ENCODE measurements at regions not wholly inside any gene's neighbourhood (a gene's known extent, or its start where the extent isn't known, plus 50 kb on each side); places are given as distances from the start of the nearest gene placed in this dataset.
"Not testable (repeated sequence)": the region's sequence is repeated elsewhere in the genome, so short reads cannot be mapped to it uniquely, and the experiment has no call there.

- H3K27me3 Mint-ChIP-seq (ENCODE audit: low read depth), result no peaks in the 10 kb centered on the region
- no peak for DNase-seq
- ATAC-seq, result no peak
- H3K4me1 Mint-ChIP-seq (ENCODE audit: low read depth), result no peaks in the 10 kb centered on the region
- H3K36me3 Mint-ChIP-seq (ENCODE audit: low read depth), result no peaks in the 10 kb centered on the region
- CTCF ChIA-PET, result interaction anchor here (1.7 kb wide), 1 partner anchor 105 kb away, joined by 5 read pairs; no protein-coding TSS in a partner anchor
- no peak overlapping the region for H3K27ac Mint-ChIP-seq
- no peaks in the 10 kb centered on the region for H3K9me3 Mint-ChIP-seq (ENCODE audit: insufficient read depth)
- POLR2A ChIA-PET, result no interaction called here
- no peak overlapping the region for H3K4me3 Mint-ChIP-seq
These were observed 200.0 kb upstream of the MSX2 start for GRCh38 chr5:174524351-174524750.

- no peaks in the 10 kb centered on the region for H3K9me3 Mint-ChIP-seq (ENCODE audit: insufficient read depth)
- POLR2A ChIA-PET, result no interaction called here
- no peak overlapping the region for H3K4me3 Mint-ChIP-seq
- peaks cover 4% of the 10 kb centered on the region for H3K27me3 Mint-ChIP-seq (ENCODE audit: low read depth)
- DNase-seq (no peak), ATAC-seq (no peak)
- no peaks in the 10 kb centered on the region for H3K36me3 Mint-ChIP-seq (ENCODE audit: low read depth)
- H3K4me1 Mint-ChIP-seq (ENCODE audit: low read depth), result no peaks in the 10 kb centered on the region
- CTCF ChIA-PET, result interaction anchor here (1.7 kb wide), 1 partner anchor 106 kb away, joined by 5 read pairs; no protein-coding TSS in a partner anchor
- no peak overlapping the region for H3K27ac Mint-ChIP-seq
These were observed 198.2 kb upstream of the MSX2 start for GRCh38 chr5:174526177-174526576.

- POLR2A ChIA-PET, result no interaction called here
- CTCF ChIA-PET, result no interaction called here
- peaks cover 4% of the 10 kb centered on the region for H3K27me3 Mint-ChIP-seq (ENCODE audit: low read depth)
- DNase-seq (no peak), ATAC-seq (no peak)
- no peak overlapping the region for H3K4me3 Mint-ChIP-seq
- H3K9me3 Mint-ChIP-seq (ENCODE audit: insufficient read depth), result no peaks in the 10 kb centered on the region
- no peaks in the 10 kb centered on the region for H3K36me3 Mint-ChIP-seq (ENCODE audit: low read depth)
- no peak overlapping the region for H3K27ac Mint-ChIP-seq
- H3K4me1 Mint-ChIP-seq (ENCODE audit: low read depth), result no peaks in the 10 kb centered on the region
These were observed 196.4 kb upstream of the MSX2 start for GRCh38 chr5:174527916-174528540.

DNA sequence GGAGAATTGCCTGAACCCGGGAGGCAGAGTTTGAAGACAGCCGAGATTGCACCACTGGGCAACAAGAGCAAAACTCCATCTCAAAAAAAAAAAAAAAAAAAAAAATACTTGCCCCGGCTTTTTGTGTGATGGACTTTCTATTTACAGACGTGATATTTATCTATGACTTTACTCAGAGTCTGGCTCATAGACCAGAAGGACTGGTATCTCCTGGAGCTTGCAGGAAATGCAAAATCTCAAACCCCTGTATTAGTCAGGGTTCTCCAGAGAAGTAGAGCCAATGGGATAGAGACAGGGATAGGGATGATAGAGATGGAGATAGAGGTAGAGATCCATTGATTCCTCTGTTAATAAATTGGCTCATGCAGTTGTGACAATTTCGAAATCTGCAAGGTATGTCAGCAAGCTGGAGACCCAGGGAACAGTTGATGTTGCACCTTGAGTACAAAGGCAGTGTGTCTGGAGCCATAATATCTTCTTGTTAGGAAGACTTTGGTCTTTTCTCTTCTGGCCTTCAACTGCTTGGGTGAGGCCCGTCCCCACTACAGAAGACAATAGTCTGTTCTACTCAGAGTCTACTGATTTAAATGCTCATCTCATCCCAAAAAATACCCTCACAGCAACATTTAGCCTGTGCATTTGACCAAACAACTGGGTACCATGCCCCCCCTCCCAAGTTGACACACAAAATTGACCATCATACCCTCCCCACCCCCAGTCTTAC lies 195.4 kb upstream of the MSX2 start:
- POLR2A ChIA-PET, result no interaction called here
- peaks cover 4% of the 10 kb centered on the region for H3K27me3 Mint-ChIP-seq (ENCODE audit: low read depth)
- H3K27ac Mint-ChIP-seq, result no peak overlapping the region

GRCh38 chr5:174529925-174530681 lies 194.3 kb upstream of the MSX2 start:
- ATAC-seq (no peak), DNase-seq (no peak)
- ChIA-PET POLR2A (no interaction called here), CTCF (no interaction called here)
- H3K27me3 Mint-ChIP-seq (ENCODE audit: low read depth), result peaks cover 4% of the 10 kb centered on the region
- H3K36me3 Mint-ChIP-seq (ENCODE audit: low read depth), result no peaks in the 10 kb centered on the region
- H3K4me1 Mint-ChIP-seq (ENCODE audit: low read depth), result no peaks in the 10 kb centered on the region
- H3K4me3 Mint-ChIP-seq, result no peak overlapping the region
- no peak overlapping the region for H3K27ac Mint-ChIP-seq
- H3K9me3 Mint-ChIP-seq (ENCODE audit: insufficient read depth), result no peaks in the 10 kb centered on the region

More for the DNA sequence above, 195.4 kb upstream of the MSX2 start:
- ATAC-seq (no peak), DNase-seq (no peak)
- Mint-ChIP-seq H3K9me3 (ENCODE audit: insufficient read depth) (no peaks in the 10 kb centered on the region), H3K4me1 (ENCODE audit: low read depth) (no peaks in the 10 kb centered on the region), H3K4me3 (no peak overlapping the region), H3K36me3 (ENCODE audit: low read depth) (no peaks in the 10 kb centered on the region)
- CTCF ChIA-PET, result no interaction called here

DNA sequence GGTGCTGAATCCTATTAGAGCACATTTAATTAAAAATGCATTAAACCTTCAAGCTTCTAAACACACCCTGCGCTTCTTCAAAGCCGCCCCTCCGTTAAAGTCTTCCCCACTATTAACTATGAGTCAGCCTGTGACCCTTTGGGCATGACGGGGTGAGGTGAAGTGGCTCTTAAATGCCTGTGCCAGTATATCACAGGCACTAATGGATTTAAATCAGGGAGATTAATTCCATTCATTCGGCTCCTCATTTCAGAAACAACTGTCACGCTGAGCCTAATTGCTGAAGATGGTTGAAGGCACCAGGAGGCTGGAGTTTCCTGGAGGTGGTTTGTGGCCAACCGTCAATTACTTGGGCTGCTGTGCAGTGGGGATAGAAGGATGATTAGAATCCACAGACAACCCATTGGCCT lies 192.6 kb upstream of the MSX2 start:
- DNase-seq, result no peak
- H3K4me3 Mint-ChIP-seq, result no peak overlapping the region
- POLR2A ChIA-PET, result no interaction called here
- no peak for ATAC-seq
- H3K9me3 Mint-ChIP-seq (ENCODE audit: insufficient read depth), result no peaks in the 10 kb centered on the region
- H3K27ac Mint-ChIP-seq, result no peak overlapping the region
- H3K36me3 Mint-ChIP-seq (ENCODE audit: low read depth), result no peaks in the 10 kb centered on the region
- no peaks in the 10 kb centered on the region for H3K4me1 Mint-ChIP-seq (ENCODE audit: low read depth)
- CTCF ChIA-PET, result no interaction called here
- H3K27me3 Mint-ChIP-seq (ENCODE audit: low read depth), result peaks cover 4% of the 10 kb centered on the region

DNA sequence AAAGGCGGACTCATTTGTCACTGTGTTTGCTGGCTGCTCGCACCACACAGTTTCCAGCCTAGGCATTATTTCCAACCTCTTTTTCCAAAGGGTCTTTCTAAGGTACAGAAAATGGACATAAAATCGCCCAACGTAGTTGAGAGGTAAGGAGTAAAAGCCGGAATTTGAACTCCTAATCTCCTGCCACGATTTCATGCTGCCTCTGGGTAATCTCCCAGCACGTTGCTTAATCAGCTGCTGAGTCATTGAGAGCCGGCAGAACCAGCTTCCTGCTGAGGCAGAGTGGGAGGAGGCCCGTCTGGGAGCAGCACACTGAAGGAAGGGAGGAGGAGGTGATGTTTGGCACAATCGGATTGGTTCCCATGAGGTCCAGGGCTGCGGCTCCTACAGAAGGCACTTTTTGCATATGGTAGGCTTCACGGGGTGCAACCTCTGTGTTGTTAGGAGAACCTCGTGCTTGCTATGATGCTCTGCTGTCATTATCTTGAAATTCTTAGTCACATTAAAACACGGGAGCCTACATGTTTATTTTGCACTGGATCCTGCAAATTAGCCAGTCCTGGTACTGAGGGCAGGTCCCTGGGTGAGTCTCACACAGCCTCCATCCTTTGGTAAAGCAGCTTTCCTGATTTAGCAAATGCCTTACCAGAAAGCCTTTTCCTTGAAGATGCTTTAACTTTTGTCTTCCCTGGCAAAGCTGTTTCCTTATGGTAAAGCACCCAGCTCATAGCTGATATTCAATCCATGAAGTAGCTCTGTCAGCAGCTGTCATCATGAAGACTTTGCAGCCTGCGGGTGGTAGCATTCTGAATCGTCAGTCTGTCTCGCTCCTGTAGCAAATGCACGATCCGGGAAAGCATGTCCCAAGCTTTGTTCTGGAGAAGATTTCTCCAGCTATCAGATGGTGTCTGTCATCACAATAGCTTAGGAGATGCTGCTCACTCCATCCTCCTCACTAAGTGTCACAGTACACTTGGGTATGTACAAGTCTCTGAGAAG lies 191.6 kb upstream of the MSX2 start:
- DNase-seq (no peak), ATAC-seq (no peak)
- H3K27ac Mint-ChIP-seq, result no peak overlapping the region
- POLR2A ChIA-PET, result no interaction called here
- H3K27me3 Mint-ChIP-seq (ENCODE audit: low read depth), result peaks cover 4% of the 10 kb centered on the region
- H3K36me3 Mint-ChIP-seq (ENCODE audit: low read depth), result no peaks in the 10 kb centered on the region
- no peak overlapping the region for H3K4me3 Mint-ChIP-seq
- H3K4me1 Mint-ChIP-seq (ENCODE audit: low read depth), result no peaks in the 10 kb centered on the region
- no peaks in the 10 kb centered on the region for H3K9me3 Mint-ChIP-seq (ENCODE audit: insufficient read depth)
- CTCF ChIA-PET, result no interaction called here

DNA sequence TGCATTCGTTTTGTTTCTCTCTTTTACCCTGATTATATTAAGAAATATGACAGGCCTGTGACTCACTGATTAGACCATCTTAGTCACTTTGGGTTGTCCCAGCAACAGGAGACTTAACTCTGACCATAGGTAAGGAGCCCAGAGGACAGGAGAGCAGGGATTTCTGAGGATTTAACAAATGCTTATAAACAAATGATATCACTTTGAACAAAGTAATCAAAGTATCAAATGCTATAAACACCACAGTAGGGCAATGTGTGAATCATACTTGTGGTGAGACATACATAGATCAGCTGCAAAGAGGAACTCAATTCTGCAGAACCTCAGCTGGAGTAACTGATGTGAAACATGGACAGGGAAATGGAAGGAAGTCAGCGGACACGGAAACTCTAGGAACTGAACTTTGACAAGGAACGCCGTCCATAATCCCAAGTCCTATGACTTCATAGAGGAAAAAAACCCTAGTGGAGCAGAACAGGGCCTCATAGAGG lies 190.6 kb upstream of the MSX2 start:
- Mint-ChIP-seq H3K27me3 (ENCODE audit: low read depth) (peaks cover 4% of the 10 kb centered on the region), H3K9me3 (ENCODE audit: insufficient read depth) (no peaks in the 10 kb centered on the region), H3K4me1 (ENCODE audit: low read depth) (no peaks in the 10 kb centered on the region), H3K4me3 (no peak overlapping the region), H3K27ac (no peak overlapping the region), H3K36me3 (ENCODE audit: low read depth) (no peaks in the 10 kb centered on the region)
- ATAC-seq (no peak), DNase-seq (no peak)
- ChIA-PET POLR2A (no interaction called here), CTCF (no interaction called here)

GRCh38 chr5:174535669-174536068 lies 188.7 kb upstream of the MSX2 start:
- ChIA-PET POLR2A (no interaction called here), CTCF (no interaction called here)
- no peaks in the 10 kb centered on the region for H3K9me3 Mint-ChIP-seq (ENCODE audit: insufficient read depth)
- no peak overlapping the region for H3K27ac Mint-ChIP-seq
- no peak for ATAC-seq
- no peak overlapping the region for H3K4me3 Mint-ChIP-seq
- H3K36me3 Mint-ChIP-seq (ENCODE audit: low read depth), result no peaks in the 10 kb centered on the region
- peaks cover 4% of the 10 kb centered on the region for H3K27me3 Mint-ChIP-seq (ENCODE audit: low read depth)
- no peaks in the 10 kb centered on the region for H3K4me1 Mint-ChIP-seq (ENCODE audit: low read depth)
- DNase-seq, result no peak

- ATAC-seq; DNase-seq; H3K27ac Mint-ChIP-seq; H3K4me3 Mint-ChIP-seq; H3K9me3 Mint-ChIP-seq (ENCODE audit: insufficient read depth); H3K27me3 Mint-ChIP-seq (ENCODE audit: low read depth); H3K4me1 Mint-ChIP-seq (ENCODE audit: low read depth); H3K36me3 Mint-ChIP-seq (ENCODE audit: low read depth); CTCF ChIA-PET; POLR2A ChIA-PET: not testable (repeated sequence)
These were observed 184.6 kb upstream of the MSX2 start for GRCh38 chr5:174539823-174540222.

DNA sequence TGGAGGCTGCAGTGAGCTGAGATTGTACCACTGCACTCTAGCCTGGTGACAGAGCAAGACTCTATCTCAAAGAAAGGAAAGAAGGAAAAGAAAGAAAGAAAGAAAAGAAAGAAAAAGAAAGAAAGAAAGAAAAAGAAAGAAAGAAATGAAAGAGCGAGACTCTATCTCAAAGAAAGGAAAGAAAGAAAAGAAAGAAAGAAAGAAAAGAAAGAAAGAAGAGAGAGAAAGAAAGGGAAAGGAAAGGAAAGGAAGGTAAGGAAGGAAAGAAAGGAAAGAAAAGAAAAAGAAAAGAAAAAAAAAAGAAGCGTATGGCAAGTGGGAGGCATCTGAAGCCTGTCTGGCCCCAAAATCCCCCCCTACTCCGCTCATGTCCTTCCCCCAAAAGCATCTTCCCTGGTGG lies 182.3 kb upstream of the MSX2 start:
- Mint-ChIP-seq H3K27me3 (ENCODE audit: low read depth) (no peaks in the 10 kb centered on the region), H3K4me1 (ENCODE audit: low read depth) (no peaks in the 10 kb centered on the region), H3K9me3 (ENCODE audit: insufficient read depth) (no peaks in the 10 kb centered on the region), H3K4me3 (no peak overlapping the region), H3K27ac (no peak overlapping the region), H3K36me3 (ENCODE audit: low read depth) (no peaks in the 10 kb centered on the region)
- DNase-seq (no peak), ATAC-seq (no peak)
- POLR2A ChIA-PET, result no interaction called here
- CTCF ChIA-PET, result no interaction called here

Data from activated CD8-positive, alpha-beta T cell treated with anti-CD3 and anti-CD28 coated beads, Interleukin-2, amount 10 ng/mL, durations not matched to agents 7 days and 5 days (primary cell).